Fibroblast of upper back skin (primary cell): ENCODE measurements at regions not wholly inside any gene's neighbourhood (a gene's known extent, or its start where the extent isn't known, plus 50 kb on each side); places are given as distances from the start of the nearest gene placed in this dataset.
"Not testable (repeated sequence)": the region's sequence is repeated elsewhere in the genome, so short reads cannot be mapped to it uniquely, and the experiment has no call there.

ENCODE experiments used
- DNase-seq: peaks from one replicate; pipeline ENCODE4 v3.0.0-alpha.2; 2013

GRCh38 chr11:115996808-115997188 lies 492.6 kb upstream of the CADM1 start:
- DNase-seq, result no peak

GRCh38 chr11:115996125-115996807 lies 492.1 kb upstream of the CADM1 start:
- DNase-seq, result no peak

GRCh38 chr11:115993590-115993989 lies 489.4 kb upstream of the CADM1 start:
- DNase-seq, result no peak

- no peak for DNase-seq
Measured at GRCh38 chr11:115990004-115990447, 485.8 kb upstream of the CADM1 start.

GRCh38 chr11:115985896-115986295 lies 481.7 kb upstream of the CADM1 start:
- no peak for DNase-seq

GRCh38 chr11:115984228-115984627 lies 480.0 kb upstream of the CADM1 start:
- no peak for DNase-seq

- DNase-seq, result no peak
Measured at GRCh38 chr11:115982666-115983065, 478.5 kb upstream of the CADM1 start.

GRCh38 chr11:115981814-115982471 lies 477.7 kb upstream of the CADM1 start:
- no peak for DNase-seq

GRCh38 chr11:115981104-115981481 lies 476.9 kb upstream of the CADM1 start:
- DNase-seq, result no peak

GRCh38 chr11:115980337-115981103 lies 476.3 kb upstream of the CADM1 start:
- no peak for DNase-seq

GRCh38 chr11:115974703-115975102 lies 470.5 kb upstream of the CADM1 start:
- DNase-seq, result no peak

- DNase-seq, result not testable (repeated sequence)
Measured at GRCh38 chr11:115967203-115967602, 463.0 kb upstream of the CADM1 start.

GRCh38 chr11:115965767-115966504 lies 461.7 kb upstream of the CADM1 start:
- no peak for DNase-seq

- no peak for DNase-seq
Measured at GRCh38 chr11:115964091-115964490, 459.9 kb upstream of the CADM1 start.

- DNase-seq, result peak; percentile 34
Measured at GRCh38 chr11:115963156-115963555, 458.9 kb upstream of the CADM1 start.

GRCh38 chr11:115961159-115962003 lies 457.2 kb upstream of the CADM1 start:
- DNase-seq, result no peak

GRCh38 chr11:115959081-115959486 lies 454.9 kb upstream of the CADM1 start:
- DNase-seq, result no peak

GRCh38 chr11:115958089-115959000 lies 454.1 kb upstream of the CADM1 start:
- no peak for DNase-seq

GRCh38 chr11:115955803-115956202 lies 451.6 kb upstream of the CADM1 start:
- DNase-seq, result no peak

GRCh38 chr11:115950660-115951059 lies 446.4 kb upstream of the CADM1 start:
- no peak for DNase-seq

- no peak for DNase-seq
Measured at GRCh38 chr11:115944596-115944995, 440.4 kb upstream of the CADM1 start.
